Mammary epithelial cell (primary cell): ENCODE measurements at regions not wholly inside any gene's neighbourhood (a gene's known extent, or its start where the extent isn't known, plus 50 kb on each side); places are given as distances from the start of the nearest gene placed in this dataset.

ENCODE experiments used
- EZH2 ChIP-seq: IDR thresholded peaks from 2 replicates; pipeline ENCODE4 v1.6.1; 2012; ENCODE audit warnings: low read length, inconsistent platforms, borderline replicate concordance
- TF ChIP-seq, protein P1 (sequence below), 2 donors: IDR thresholded peaks in 1 of 2; conservative IDR thresholded peaks in 1 of 2; 2 replicates each; pipeline ENCODE4 v1.5.1; 2011 to 2012; ENCODE audit warnings: inconsistent platforms in 2 of 2, low read length in 2 of 2, mild to moderate bottlenecking in 2 of 2, control low read depth in 1 of 2, low read depth in 1 of 2; ENCODE audit not compliant: insufficient read depth in 1 of 2; ENCODE audit errors: extremely low read depth in 1 of 2

DNA sequence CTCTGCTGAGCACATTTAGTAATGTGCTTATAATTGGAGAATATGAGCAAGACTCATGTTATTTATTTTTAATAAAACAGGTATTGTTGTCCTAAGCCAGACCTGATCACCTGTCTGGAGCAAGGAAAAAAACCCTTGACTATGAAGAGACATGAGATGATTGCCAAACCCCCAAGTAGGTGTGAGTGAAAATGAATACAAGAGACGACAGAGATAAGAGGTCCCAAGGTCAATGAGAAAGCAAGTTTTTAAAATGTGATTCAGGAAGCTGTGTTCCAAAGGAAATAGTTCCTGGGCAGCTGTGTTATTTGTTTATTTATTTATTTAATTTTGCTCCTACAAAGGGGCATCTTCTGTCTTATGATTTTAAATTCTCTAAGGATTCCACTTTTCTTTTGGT is 83.1 kb downstream of the ZNF486 start:
- no peak for TF ChIP-seq EZH2
- TF ChIP-seq, protein P1, sequence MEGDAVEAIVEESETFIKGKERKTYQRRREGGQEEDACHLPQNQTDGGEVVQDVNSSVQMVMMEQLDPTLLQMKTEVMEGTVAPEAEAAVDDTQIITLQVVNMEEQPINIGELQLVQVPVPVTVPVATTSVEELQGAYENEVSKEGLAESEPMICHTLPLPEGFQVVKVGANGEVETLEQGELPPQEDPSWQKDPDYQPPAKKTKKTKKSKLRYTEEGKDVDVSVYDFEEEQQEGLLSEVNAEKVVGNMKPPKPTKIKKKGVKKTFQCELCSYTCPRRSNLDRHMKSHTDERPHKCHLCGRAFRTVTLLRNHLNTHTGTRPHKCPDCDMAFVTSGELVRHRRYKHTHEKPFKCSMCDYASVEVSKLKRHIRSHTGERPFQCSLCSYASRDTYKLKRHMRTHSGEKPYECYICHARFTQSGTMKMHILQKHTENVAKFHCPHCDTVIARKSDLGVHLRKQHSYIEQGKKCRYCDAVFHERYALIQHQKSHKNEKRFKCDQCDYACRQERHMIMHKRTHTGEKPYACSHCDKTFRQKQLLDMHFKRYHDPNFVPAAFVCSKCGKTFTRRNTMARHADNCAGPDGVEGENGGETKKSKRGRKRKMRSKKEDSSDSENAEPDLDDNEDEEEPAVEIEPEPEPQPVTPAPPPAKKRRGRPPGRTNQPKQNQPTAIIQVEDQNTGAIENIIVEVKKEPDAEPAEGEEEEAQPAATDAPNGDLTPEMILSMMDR (conservative IDR thresholded peaks at IDR 0.05 in 1 of 2, IDR thresholded peaks at IDR 0.05 in 1 of 2; ENCODE audit: extremely low read depth in 1 of 2, insufficient read depth in 1 of 2, low read depth in 1 of 2, low read length in 2 of 2) = no peak
